Astrocyte (in vitro differentiated cells and primary cell): ENCODE measurements at regions not wholly inside any gene's neighbourhood (a gene's known extent, or its start where the extent isn't known, plus 50 kb on each side); places are given as distances from the start of the nearest gene placed in this dataset.

Source experiments
- DNase-seq: peaks from one replicate; pipeline ENCODE4 v3.0.0-alpha.2; 2010; ENCODE audit warnings: low read depth
- FAIRE-seq: peaks from 2 replicates; lab custom pipeline; 2011; peaks lifted over from hg19 to GRCh38; lab: Jason Lieb, UNC
- H2AFZ ChIP-seq: 2 replicates; pipeline ENCODE4 v1.6.0; 2012; ENCODE audit warnings: low read depth, low read length, inconsistent platforms
- H3K27ac ChIP-seq: 2 replicates; pipeline ENCODE4 v1.5.1; 2011; ENCODE audit warnings: low read depth, low read length, inconsistent platforms
- H3K27me3 ChIP-seq: 2 replicates; pipeline ENCODE4 v1.6.0; 2011; ENCODE audit warnings: low read length, inconsistent platforms; ENCODE audit not compliant: insufficient read depth
- H3K36me3 ChIP-seq: 2 replicates; pipeline ENCODE4 v1.5.1; 2011; ENCODE audit warnings: low read length, inconsistent platforms; ENCODE audit not compliant: insufficient read depth
- H3K4me1 ChIP-seq: 2 replicates; pipeline ENCODE4 v1.5.1; 2011; ENCODE audit warnings: low read length, inconsistent platforms; ENCODE audit not compliant: insufficient read depth
- H3K4me2 ChIP-seq: 2 replicates; pipeline ENCODE4 v1.6.0; 2012; ENCODE audit warnings: low read length, inconsistent platforms
- H3K4me3 ChIP-seq: 2 replicates; pipeline ENCODE4 v1.5.1; 2011; ENCODE audit warnings: low read depth, mild to moderate bottlenecking, low read length, inconsistent platforms; ENCODE audit not compliant: insufficient read depth
- H3K79me2 ChIP-seq: 2 replicates; pipeline ENCODE4 v1.6.0; 2012; ENCODE audit warnings: mild to moderate bottlenecking, low read length, inconsistent platforms; ENCODE audit not compliant: insufficient read depth
- H3K9ac ChIP-seq: 2 replicates; pipeline ENCODE4 v1.6.0; 2012; ENCODE audit warnings: mild to moderate bottlenecking, low read length, inconsistent platforms
- H3K9me3 ChIP-seq: 2 replicates; pipeline ENCODE4 v1.5.1; 2012; ENCODE audit warnings: low read depth, mild to moderate bottlenecking, low read length, inconsistent platforms; ENCODE audit not compliant: insufficient read depth
- H4K20me1 ChIP-seq: 2 replicates; pipeline ENCODE4 v1.6.0; 2012; ENCODE audit warnings: low read length, inconsistent platforms; ENCODE audit not compliant: insufficient read depth
- H3K27ac Mint-ChIP-seq: one replicate; pipeline ENCODE4 v1.8.0; 2021; ENCODE audit warnings: mild to moderate bottlenecking, mixed read lengths; ENCODE audit not compliant: unreplicated experiment
- H3K27me3 Mint-ChIP-seq: one replicate; pipeline ENCODE4 v1.8.0; 2021; ENCODE audit warnings: low read depth, mixed read lengths; ENCODE audit not compliant: unreplicated experiment
- H3K36me3 Mint-ChIP-seq: one replicate; pipeline ENCODE4 v1.8.0; 2021; ENCODE audit warnings: low read depth, mixed read lengths; ENCODE audit not compliant: unreplicated experiment
- H3K4me1 Mint-ChIP-seq: one replicate; pipeline ENCODE4 v1.8.0; 2021; ENCODE audit warnings: low read depth, mixed read lengths; ENCODE audit not compliant: unreplicated experiment
- H3K4me3 Mint-ChIP-seq: one replicate; pipeline ENCODE4 v1.8.0; 2021; ENCODE audit warnings: mild to moderate bottlenecking, moderate library complexity, mixed read lengths; ENCODE audit not compliant: unreplicated experiment
- H3K9me3 Mint-ChIP-seq: one replicate; pipeline ENCODE4 v1.8.0; 2021; ENCODE audit warnings: mild to moderate bottlenecking, mixed read lengths; ENCODE audit not compliant: unreplicated experiment
- CTCF ChIP-seq: IDR thresholded peaks from 2 replicates; pipeline ENCODE4 v1.5.1; 2011; ENCODE audit warnings: low read depth, mild to moderate bottlenecking, inconsistent platforms, low read length, moderate library complexity; ENCODE audit not compliant: insufficient read depth
- EZH2 ChIP-seq: IDR thresholded peaks from 2 replicates; pipeline ENCODE4 v1.6.1; 2012; ENCODE audit warnings: mild to moderate bottlenecking, low read length, inconsistent platforms; ENCODE audit not compliant: insufficient read depth

GRCh38 chr6:66964216-66964615 is 1257.2 kb upstream of the EYS start:
- H3K27me3 Mint-ChIP-seq = no peaks in the 10 kb centered on the region
- no peaks in the 10 kb centered on the region for H3K4me1 Mint-ChIP-seq
- H3K4me3 Mint-ChIP-seq = no peak overlapping the region
- H3K27ac Mint-ChIP-seq = no peak overlapping the region
- Histone ChIP-seq H3K4me1 (no peaks in the 10 kb centered on the region), H3K27me3 (no peaks in the 10 kb centered on the region), H3K4me3 (no peak overlapping the region), H3K36me3 (no peaks in the 10 kb centered on the region), H3K79me2 (no peaks in the 10 kb centered on the region), H3K27ac (no peak overlapping the region), H4K20me1 (no peaks in the 10 kb centered on the region), H2AFZ (no peak overlapping the region), H3K9me3 (no peaks in the 10 kb centered on the region), H3K9ac (no peak overlapping the region), H3K4me2 (no peak overlapping the region)
- FAIRE-seq = no peak
- no peaks in the 10 kb centered on the region for H3K36me3 Mint-ChIP-seq
- TF ChIP-seq EZH2 (no peak), CTCF (no peak)
- peaks cover 8% of the 10 kb centered on the region for H3K9me3 Mint-ChIP-seq
- DNase-seq = no peak

GRCh38 chr6:66962082-66962481 is 1255.1 kb upstream of the EYS start:
- FAIRE-seq (no peak), DNase-seq (no peak)
- Mint-ChIP-seq H3K4me3 (no peak overlapping the region), H3K27me3 (no peaks in the 10 kb centered on the region), H3K27ac (no peak overlapping the region), H3K4me1 (no peaks in the 10 kb centered on the region), H3K9me3 (peaks cover 11% of the 10 kb centered on the region), H3K36me3 (no peaks in the 10 kb centered on the region)
- Histone ChIP-seq H3K9me3 (no peaks in the 10 kb centered on the region), H3K4me1 (no peaks in the 10 kb centered on the region), H3K4me2 (no peak overlapping the region), H3K36me3 (no peaks in the 10 kb centered on the region), H2AFZ (no peak overlapping the region), H3K4me3 (no peak overlapping the region), H3K79me2 (no peaks in the 10 kb centered on the region), H3K27me3 (no peaks in the 10 kb centered on the region), H3K27ac (no peak overlapping the region), H3K9ac (no peak overlapping the region), H4K20me1 (no peaks in the 10 kb centered on the region)
- TF ChIP-seq CTCF (no peak), EZH2 (no peak)

- Histone ChIP-seq H3K27me3 (no peaks in the 10 kb centered on the region), H3K9ac (no peak overlapping the region), H3K27ac (no peak overlapping the region), H4K20me1 (no peaks in the 10 kb centered on the region), H3K9me3 (no peaks in the 10 kb centered on the region), H3K4me3 (no peak overlapping the region), H3K79me2 (no peaks in the 10 kb centered on the region), H3K4me1 (no peaks in the 10 kb centered on the region), H2AFZ (no peak overlapping the region), H3K36me3 (no peaks in the 10 kb centered on the region), H3K4me2 (no peak overlapping the region)
- H3K36me3 Mint-ChIP-seq = no peaks in the 10 kb centered on the region
- H3K9me3 Mint-ChIP-seq = peaks cover 11% of the 10 kb centered on the region
- no peaks in the 10 kb centered on the region for H3K27me3 Mint-ChIP-seq
- FAIRE-seq (no peak), DNase-seq (no peak)
- H3K27ac Mint-ChIP-seq = no peak overlapping the region
- no peak for TF ChIP-seq EZH2
- TF ChIP-seq CTCF = no peak
- H3K4me1 Mint-ChIP-seq = no peaks in the 10 kb centered on the region
- H3K4me3 Mint-ChIP-seq = no peak overlapping the region
Measured at GRCh38 chr6:66961191-66961590, 1254.2 kb upstream of the EYS start.
